SK-N-MC (cell line): ENCODE measurements at regions not wholly inside any gene's neighbourhood (a gene's known extent, or its start where the extent isn't known, plus 50 kb on each side); places are given as distances from the start of the nearest gene placed in this dataset.
"Not testable (repeated sequence)": the region's sequence is repeated elsewhere in the genome, so short reads cannot be mapped to it uniquely, and the experiment has no call there.

ENCODE experiments used
- DNase-seq: peaks from one replicate; pipeline ENCODE4 v3.0.0-alpha.2; 2011; ENCODE audit warnings: low read depth, low spot score
- H3K27ac ChIP-seq: fragments of 200-600 bp; sonication (generic); 2 replicates; pipeline ENCODE4 v1.5.1; 2016; ENCODE audit warnings: mixed run types
- H3K36me3 ChIP-seq: fragments of 200-600 bp; sonication (generic); 2 replicates; pipeline ENCODE4 v1.6.1; 2017; ENCODE audit warnings: antibody characterized with exemption, low read length, mixed read lengths; ENCODE audit not compliant: insufficient read depth
- H3K4me3 ChIP-seq: fragments of 200-600 bp; sonication (generic); 2 replicates; pipeline ENCODE4 v1.5.1; 2016
- H3K9ac ChIP-seq: fragments of 200-600 bp; sonication (generic); 2 replicates; pipeline ENCODE4 v1.8.0; 2017; ENCODE audit warnings: mixed run types, mixed read lengths; ENCODE audit not compliant: insufficient read length
- H3K9me3 ChIP-seq: fragments of 200-600 bp; sonication (generic); 2 replicates; pipeline ENCODE4 v1.6.1; 2017; ENCODE audit warnings: low read depth, mild to moderate bottlenecking, antibody characterized with exemption, low read length, moderate library complexity, mixed read lengths
- EZH2 ChIP-seq: fragments of 200-600 bp; sonication (generic); IDR thresholded peaks from one replicate; pipeline ENCODE4 v1.6.1; 2017; ENCODE audit warnings: antibody characterized with exemption
- FOXP2 ChIP-seq: optimal IDR thresholded peaks from 2 replicates; pipeline ENCODE3; 2011; ENCODE audit warnings: mild to moderate bottlenecking, moderate library complexity; ENCODE audit not compliant: insufficient read depth; ENCODE audit errors: extremely low read length, control extremely low read depth
- POLR2AphosphoS5 ChIP-seq: IDR thresholded peaks from 2 replicates; pipeline ENCODE4 v1.6.1; 2012; ENCODE audit warnings: mild to moderate bottlenecking, low read depth, low read length, borderline replicate concordance

DNA sequence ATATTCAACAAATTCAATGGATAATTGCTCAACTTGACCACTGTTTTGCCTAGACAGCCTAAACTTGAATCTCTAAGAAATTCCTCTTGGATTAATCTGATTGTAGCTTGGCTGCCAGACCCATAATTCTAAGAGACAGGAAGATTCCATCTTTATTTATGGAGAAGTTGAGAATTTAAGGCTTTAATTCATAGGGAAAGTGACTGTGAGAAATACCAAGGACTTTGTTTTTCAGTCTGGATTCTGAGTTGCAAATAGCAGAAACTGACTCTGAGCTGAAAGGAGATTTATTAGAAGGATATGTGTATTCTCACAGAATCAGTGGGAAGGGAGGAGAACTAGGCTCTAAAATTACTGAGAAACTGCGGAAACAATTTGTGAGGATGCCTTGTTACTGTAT lies 195.7 kb downstream of the OXSM start:
- Histone ChIP-seq H3K9me3 (no peaks in the 10 kb centered on the region), H3K27ac (no peak overlapping the region), H3K36me3 (no peaks in the 10 kb centered on the region), H3K9ac (no peak overlapping the region), H3K4me3 (no peak overlapping the region)
- no peak for TF ChIP-seq EZH2
- DNase-seq = no peak

GRCh38 chr3:25992606-25993005 lies 202.7 kb downstream of the OXSM start:
- no peak for DNase-seq
- no peaks in the 10 kb centered on the region for H3K36me3 ChIP-seq
- TF ChIP-seq EZH2 (no peak), POLR2AphosphoS5 (no peak), FOXP2 (no peak)
- H3K9me3 ChIP-seq = no peaks in the 10 kb centered on the region
- no peak overlapping the region for H3K27ac ChIP-seq
- no peak overlapping the region for H3K9ac ChIP-seq
- H3K4me3 ChIP-seq = no peak overlapping the region

- TF ChIP-seq POLR2AphosphoS5 = no peak
- no peak for TF ChIP-seq FOXP2
- TF ChIP-seq EZH2 = no peak
- Histone ChIP-seq H3K9ac (no peak overlapping the region), H3K9me3 (no peaks in the 10 kb centered on the region), H3K4me3 (no peak overlapping the region), H3K36me3 (no peaks in the 10 kb centered on the region), H3K27ac (no peak overlapping the region)
- no peak for DNase-seq
These were observed 214.3 kb downstream of the OXSM start for GRCh38 chr3:26004172-26004571.

- Histone ChIP-seq H3K9me3 (no peaks in the 10 kb centered on the region), H3K9ac (no peak overlapping the region)
- TF ChIP-seq FOXP2 (no peak), EZH2 (no peak), POLR2AphosphoS5 (no peak)
These were observed 221.4 kb downstream of the OXSM start for GRCh38 chr3:26011276-26011675.

GRCh38 chr3:26012241-26012745 lies 222.4 kb downstream of the OXSM start:
- Histone ChIP-seq H3K36me3 (no peaks in the 10 kb centered on the region), H3K9ac (no peak overlapping the region), H3K4me3 (no peak overlapping the region), H3K27ac (no peak overlapping the region), H3K9me3 (no peaks in the 10 kb centered on the region)
- no peak for DNase-seq
- no peak for TF ChIP-seq FOXP2
- no peak for TF ChIP-seq POLR2AphosphoS5
- TF ChIP-seq EZH2 = no peak

More at GRCh38 chr3:26011276-26011675, 221.4 kb downstream of the OXSM start:
- Histone ChIP-seq H3K36me3 (no peaks in the 10 kb centered on the region), H3K4me3 (no peak overlapping the region), H3K27ac (no peak overlapping the region)
- DNase-seq = no peak

DNA sequence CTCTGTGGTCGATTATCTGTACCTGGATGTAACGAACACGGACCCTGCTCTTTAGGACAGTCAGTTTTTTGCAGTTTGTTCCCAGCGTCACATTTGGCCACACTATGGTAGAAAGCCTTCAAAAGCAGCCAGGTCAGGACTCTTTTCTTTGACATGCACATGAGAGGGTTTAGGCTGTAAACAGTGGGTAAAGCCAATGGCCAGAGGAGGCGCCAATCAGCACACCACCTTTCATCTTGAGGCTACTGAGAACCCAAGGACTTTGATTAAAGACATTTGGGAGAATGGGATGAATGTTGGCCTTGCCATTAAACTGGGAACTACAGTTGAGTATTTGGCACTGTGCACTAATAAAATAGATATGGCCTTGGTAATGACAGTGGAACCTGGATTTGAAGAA lies 225.9 kb downstream of the OXSM start:
- Histone ChIP-seq H3K4me3 (no peak overlapping the region), H3K9ac (no peak overlapping the region), H3K27ac (no peak overlapping the region), H3K9me3 (no peaks in the 10 kb centered on the region), H3K36me3 (no peaks in the 10 kb centered on the region)
- TF ChIP-seq FOXP2 (no peak), POLR2AphosphoS5 (no peak), EZH2 (no peak)
- no peak for DNase-seq

- Histone ChIP-seq H3K9me3 (no peaks in the 10 kb centered on the region), H3K27ac (no peak overlapping the region), H3K9ac (no peak overlapping the region), H3K36me3 (no peaks in the 10 kb centered on the region), H3K4me3 (no peak overlapping the region)
- TF ChIP-seq FOXP2 (no peak), POLR2AphosphoS5 (no peak), EZH2 (no peak)
- no peak for DNase-seq
These were observed 229.0 kb downstream of the OXSM start for GRCh38 chr3:26018889-26019288.

DNA sequence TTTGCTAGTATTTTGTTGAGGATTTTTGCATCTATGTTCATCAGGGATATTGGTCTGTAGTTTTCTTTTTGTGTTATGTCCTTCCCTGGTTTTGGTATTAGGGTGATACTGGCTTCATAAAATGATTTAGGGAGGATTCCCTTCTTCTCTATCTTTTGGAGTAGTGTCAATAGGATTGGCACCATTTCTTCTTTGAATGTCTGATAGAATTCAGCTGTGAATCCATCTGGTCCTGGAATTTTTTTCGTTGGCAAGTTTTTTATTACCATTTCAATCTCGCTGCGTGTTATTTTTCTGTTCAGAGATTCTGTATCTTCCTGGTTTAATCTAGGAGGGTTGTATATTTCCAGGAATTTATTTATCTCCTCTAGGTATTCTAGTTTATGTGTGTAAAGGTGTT lies 234.3 kb downstream of the OXSM start:
- H3K27ac ChIP-seq, DNase-seq, H3K9ac ChIP-seq, H3K9me3 ChIP-seq, H3K36me3 ChIP-seq, H3K4me3 ChIP-seq: not testable (repeated sequence)

GRCh38 chr3:26029321-26029720 lies 239.4 kb downstream of the OXSM start:
- H3K36me3 ChIP-seq = no peaks in the 10 kb centered on the region
- H3K27ac ChIP-seq = no peak overlapping the region
- no peak overlapping the region for H3K9ac ChIP-seq
- TF ChIP-seq POLR2AphosphoS5 (no peak), EZH2 (no peak), FOXP2 (no peak)
- H3K4me3 ChIP-seq = no peak overlapping the region
- H3K9me3 ChIP-seq = no peaks in the 10 kb centered on the region
- no peak for DNase-seq

DNA sequence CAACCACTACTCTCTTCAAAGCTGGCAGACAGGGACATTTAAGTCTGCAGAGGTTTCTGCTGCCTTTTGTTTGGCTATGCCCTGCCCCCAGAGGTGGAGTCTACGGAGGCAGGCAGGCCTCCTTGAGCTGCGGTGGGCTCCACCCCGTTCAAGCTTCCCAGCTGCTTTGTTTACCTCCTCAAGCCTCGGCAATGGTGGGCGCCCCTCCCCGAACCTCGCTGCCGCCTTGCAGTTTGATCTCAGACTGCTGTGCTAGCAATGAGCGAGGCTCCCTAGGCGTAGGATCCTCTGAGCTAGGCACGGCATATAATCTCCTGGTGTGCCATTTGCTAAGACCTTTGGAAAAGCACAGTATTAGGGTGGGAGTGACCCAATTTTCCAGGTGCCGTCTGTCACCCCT lies 252.2 kb downstream of the OXSM start:
- H3K4me3 ChIP-seq, H3K9ac ChIP-seq, H3K9me3 ChIP-seq, DNase-seq, H3K36me3 ChIP-seq, H3K27ac ChIP-seq: not testable (repeated sequence)
